OCI-LY7 (cell line): ENCODE measurements at regions not wholly inside any gene's neighbourhood (a gene's known extent, or its start where the extent isn't known, plus 50 kb on each side); places are given as distances from the start of the nearest gene placed in this dataset.

Experiments
- CTCF ChIP-seq: fragments of 200-600 bp; sonication (generic); conservative IDR thresholded peaks from 2 replicates; pipeline ENCODE4 v1.5.1; 2014; ENCODE audit warnings: mild to moderate bottlenecking, antibody characterized with exemption, low read length, moderate library complexity, mixed read lengths
- EZH2phosphoT487 ChIP-seq: fragments of 200-600 bp; sonication (generic); IDR thresholded peaks from 2 replicates; pipeline ENCODE4 v1.6.1; 2018; ENCODE audit warnings: low read depth, borderline replicate concordance, mild to moderate bottlenecking, mixed run types, antibody characterized with exemption, low read length, moderate library complexity, mixed read lengths

DNA sequence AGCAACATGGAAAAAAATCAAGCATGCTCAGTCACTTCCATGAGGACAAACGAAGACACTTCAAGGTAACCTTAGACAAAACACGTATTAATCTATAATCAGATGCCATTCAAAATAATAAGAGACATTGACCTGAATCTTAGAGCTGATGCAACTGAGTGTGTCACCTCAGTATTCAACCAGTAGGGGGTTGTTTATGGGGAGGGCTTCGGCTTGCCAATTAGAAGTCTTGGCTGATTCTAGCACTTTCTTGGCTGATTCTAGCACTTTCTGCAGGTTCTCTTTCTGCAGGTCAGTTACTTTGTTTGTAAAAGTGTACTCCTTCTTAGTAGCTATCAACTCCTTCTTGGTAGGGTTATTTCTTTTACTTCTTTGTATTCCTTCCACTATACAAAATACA lies 317.6 kb downstream of the ENC1 start:
- 0 out of 2 replicates have a peak, but pooled peaks have one; percentile 39 for TF ChIP-seq CTCF
- TF ChIP-seq EZH2phosphoT487 = no peak
